ENCODE measurements at regions not wholly inside any gene's neighbourhood (a gene's known extent, or its start where the extent isn't known, plus 50 kb on each side); places are given as distances from the start of the nearest gene placed in this dataset.

GRCh38 chr5:64453405-64453804 lies 52.4 kb upstream of the RGS7BP start (continued):
- TF ChIP-seq ZNF114 (CRISPR knock-in tag; IDR thresholded peaks at IDR 0.05), result no peak
- TF ChIP-seq ZNF331 (CRISPR knock-in tag; IDR thresholded peaks at IDR 0.05; ENCODE audit: low read depth), result no peak
- no peak for TF ChIP-seq STAT1 (IDR thresholded peaks at IDR 0.05; ENCODE audit: unreplicated experiment)

Measured in GM23338 (cell line).